A549 (cell line): ENCODE measurements at regions not wholly inside any gene's neighbourhood (a gene's known extent, or its start where the extent isn't known, plus 50 kb on each side); places are given as distances from the start of the nearest gene placed in this dataset.

Experiments
- CTCF ChIP-seq: fragments of >200 bp; sonication (Bioruptor Twin); formaldehyde crosslinking; IDR thresholded peaks from 3 replicates; pipeline ENCODE4 v1.5.1; 2016
- EP300 ChIP-seq, 2 experiments: fragments of >200 bp; sonication (Bioruptor Twin); formaldehyde crosslinking; IDR thresholded peaks; 2 replicates in 1 of 2; 3 replicates in 1 of 2; pipeline ENCODE4 v1.6.1; 2016 to 2017
- HOXA7 ChIP-seq: fragments of 250-450 bp; sonication (Bioruptor Pico); IDR thresholded peaks from 2 replicates; pipeline ENCODE4 v1.5.0; 2020; ENCODE audit warnings: mild to moderate bottlenecking, moderate library complexity
- HOXB13 ChIP-seq: fragments of 250-450 bp; sonication (Bioruptor Pico); IDR thresholded peaks from 2 replicates; pipeline ENCODE4 v1.5.0; 2020; ENCODE audit warnings: low read depth, mild to moderate bottlenecking, moderate library complexity
- JUN ChIP-seq, 2 experiments: fragments of >200 bp; sonication (Bioruptor Twin); formaldehyde crosslinking; IDR thresholded peaks; 2 replicates in 1 of 2; 3 replicates in 1 of 2; pipeline ENCODE4 v1.6.1; 2016 to 2017
- KDM1A ChIP-seq: fragments of 200-600 bp; sonication (generic); IDR thresholded peaks from 2 replicates; pipeline ENCODE4 v1.6.1; 2016; ENCODE audit warnings: low read depth, mild to moderate bottlenecking
- MAX ChIP-seq: IDR thresholded peaks from 2 replicates; pipeline ENCODE4 v1.6.1; 2012
- POLR2A ChIP-seq: IDR thresholded peaks from 2 replicates; pipeline ENCODE4 v1.6.1; 2012; ENCODE audit warnings: mild to moderate bottlenecking, low read length
- RAD21 ChIP-seq, 2 experiments: fragments of >200 bp in 1 of 2; sonication (Bioruptor Twin) in 1 of 2; formaldehyde crosslinking in 1 of 2; IDR thresholded peaks in 1 of 2; conservative IDR thresholded peaks in 1 of 2; 2 replicates in 1 of 2; 3 replicates in 1 of 2; pipeline ENCODE4 v1.6.1; 2012 to 2018; ENCODE audit warnings: inconsistent platforms in 1 of 2
- TP53 ChIP-seq: fragments of 250-450 bp; sonication (Bioruptor Pico); IDR thresholded peaks from 2 replicates; pipeline ENCODE4 v1.5.0; 2021; ENCODE audit warnings: mild to moderate bottlenecking, moderate library complexity
- USF2 ChIP-seq: fragments of 450-650 bp; IDR thresholded peaks from 2 replicates; pipeline ENCODE4 v1.6.1; 2014; ENCODE audit warnings: antibody characterized with exemption
- ZNF302 ChIP-seq: fragments of 250-450 bp; sonication (Bioruptor Pico); IDR thresholded peaks from 2 replicates; pipeline ENCODE4 v1.9.0; 2021; ENCODE audit warnings: inconsistent platforms, mild to moderate bottlenecking, moderate library complexity

GRCh38 chr9:29981013-29981412, 2403.4 kb upstream of the ACO1 start:
- no peak for TF ChIP-seq HOXB13 (CRISPR knock-in tag)
- no peak for TF ChIP-seq TP53 (CRISPR knock-in tag)
- no peak for TF ChIP-seq CTCF
- no peak for TF ChIP-seq USF2
- no peak for TF ChIP-seq RAD21 (conservative IDR thresholded peaks at IDR 0.05 in 1 of 2, IDR thresholded peaks at IDR 0.05 in 1 of 2)
- TF ChIP-seq KDM1A: no peak
- TF ChIP-seq EP300 (IDR thresholded peaks at IDR 0.05): no peak
- no peak for TF ChIP-seq JUN (IDR thresholded peaks at IDR 0.05)
- no peak for TF ChIP-seq ZNF302 (CRISPR knock-in tag)
- TF ChIP-seq HOXA7 (CRISPR knock-in tag): no peak
- no peak for TF ChIP-seq POLR2A
- no peak for TF ChIP-seq MAX
